ENCODE measurements at regions not wholly inside any gene's neighbourhood (a gene's known extent, or its start where the extent isn't known, plus 50 kb on each side); places are given as distances from the start of the nearest gene placed in this dataset.

- TF ChIP-seq POLR2A (IDR thresholded peaks at IDR 0.05) (no peak), CTCF (IDR thresholded peaks at IDR 0.05) (no peak), POLR2AphosphoS5 (IDR thresholded peaks at IDR 0.05) (no peak), EP300 (IDR thresholded peaks at IDR 0.05) (no peak)
Measured at GRCh38 chr2:132009177-132009873, 152.4 kb downstream of the ANKRD30BL start.
